ENCODE measurements at regions not wholly inside any gene's neighbourhood (a gene's known extent, or its start where the extent isn't known, plus 50 kb on each side); places are given as distances from the start of the nearest gene placed in this dataset.

DNA sequence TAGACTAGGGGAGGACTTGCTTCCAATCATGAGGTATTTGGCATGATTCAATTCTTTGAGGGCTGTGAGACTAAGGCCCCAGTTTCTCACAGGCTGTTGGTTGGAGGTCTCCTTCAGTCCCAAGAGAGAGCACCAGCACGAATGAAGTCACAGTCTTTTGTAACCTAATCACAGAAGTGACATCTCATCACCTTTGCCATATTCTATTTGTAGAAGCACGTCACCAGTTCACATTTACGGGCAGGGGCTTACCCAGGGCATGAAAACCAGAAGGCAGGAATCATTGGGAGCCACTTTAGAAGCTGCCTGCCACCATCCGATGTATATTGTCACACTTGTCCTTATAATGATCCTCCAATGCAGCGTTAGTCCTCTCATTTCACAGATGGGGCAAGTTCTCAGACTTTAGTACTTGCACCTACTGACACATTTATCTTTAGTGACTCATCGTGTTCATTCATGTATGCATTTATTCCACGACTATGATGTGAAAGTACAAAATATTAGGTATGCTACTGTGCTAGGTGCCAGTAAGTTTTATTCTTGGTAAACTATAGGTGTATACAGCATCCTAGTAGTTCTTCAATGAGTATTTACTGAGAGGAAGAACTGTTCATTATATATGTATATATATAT, 163.8 kb upstream of the PGRMC2 start:
- Histone ChIP-seq H3K4me3 (ENCODE audit: low read depth in 2 of 2, low read length in 2 of 2) (no peak overlapping the region), H3K9me3 (ENCODE audit: control insufficient read depth, insufficient read depth, low read depth, low read length) (no peaks in the 10 kb centered on the region), H3K4me1 (ENCODE audit: control insufficient read depth, insufficient read depth, low read length) (no peaks in the 10 kb centered on the region), H3K36me3 (ENCODE audit: control insufficient read depth, insufficient read depth, low read length) (no peaks in the 10 kb centered on the region), H3K27me3 (ENCODE audit: control insufficient read depth, insufficient read depth, low read length) (no peaks in the 10 kb centered on the region), H3K27ac (ENCODE audit: low read length) (no peak overlapping the region)
- POLR2A ChIA-PET = no interaction called here
- DNase-seq (ENCODE audit: low read depth, low spot score) = no peak
- intact Hi-C loops (cut with micrococcal nuclease; ENCODE audit: unreplicated experiment) = loop anchor here (5.0 to 10.0 kb wide), 2 partner anchors 101 to 353 kb away; partner anchors contain the start of gene JADE1
- ATAC-seq = no peak
- CTCF ChIA-PET = no interaction called here
- in situ Hi-C loops (cut with HindIII; ENCODE audit: low pct_unique_long_range_greater_than_20kb, low sequenced_read_pairs) = no loop called here
- no TSS peak for BruUV-seq (replicated peaks)
- TF ChIP-seq POLR2AphosphoS5 (IDR thresholded peaks at IDR 0.05; ENCODE audit: low read depth, low read length) = no peak
- no peak for TF ChIP-seq SIN3A (IDR thresholded peaks at IDR 0.05; ENCODE audit: borderline replicate concordance, insufficient read depth, low read depth, low read length)
- TF ChIP-seq TCF7L2 (IDR thresholded peaks at IDR 0.05; ENCODE audit: low read depth, low read length) = no peak
- TF ChIP-seq CTCF (IDR thresholded peaks at IDR 0.05) = no peak
- TF ChIP-seq REST (IDR thresholded peaks at IDR 0.05; ENCODE audit: insufficient read depth in 1 of 2, low read depth in 2 of 2, low read length in 1 of 2) = no peak

DNA sequence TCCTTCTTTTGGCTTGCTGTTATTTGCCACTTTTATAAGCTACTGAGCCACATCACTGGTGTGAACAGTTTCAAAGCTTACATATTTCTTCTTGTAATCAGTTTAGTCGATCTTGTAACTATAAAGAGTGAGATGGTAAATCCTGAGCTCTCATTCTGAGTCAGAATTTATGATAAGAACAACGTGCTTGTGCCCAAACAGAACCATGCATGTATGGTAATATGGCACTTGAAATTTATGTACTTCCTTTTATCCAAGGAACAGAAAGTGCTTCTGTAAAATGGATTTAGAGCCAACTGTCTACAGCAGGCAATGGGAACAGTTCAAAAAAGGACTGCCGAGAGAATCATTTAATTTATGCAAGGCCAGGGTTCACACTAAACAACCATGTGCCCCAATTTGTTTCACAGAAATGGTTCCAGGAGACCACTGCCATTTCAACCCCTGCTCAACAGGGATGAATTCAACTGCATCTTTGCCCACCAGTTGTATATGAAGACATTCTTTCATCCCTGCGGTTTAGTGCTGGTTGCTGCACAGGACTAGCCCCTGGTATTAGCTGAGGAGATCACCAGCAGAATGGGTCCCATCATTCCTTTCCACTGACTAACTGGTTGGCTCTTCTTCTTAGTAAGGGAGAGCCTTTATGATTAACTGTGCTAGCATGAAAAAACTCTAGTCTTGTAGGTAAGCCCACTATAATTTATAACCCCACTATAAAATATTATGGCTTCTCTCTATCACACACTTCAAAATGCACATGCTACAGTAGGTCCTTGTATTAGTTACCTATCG, 162.9 kb upstream of the PGRMC2 start:
- intact Hi-C loops (cut with micrococcal nuclease; ENCODE audit: unreplicated experiment) (loop anchor here (5.0 to 10.0 kb wide), 2 partner anchors 102 to 354 kb away; partner anchors contain the start of gene JADE1), in situ Hi-C loops (cut with HindIII; ENCODE audit: low pct_unique_long_range_greater_than_20kb, low sequenced_read_pairs) (no loop called here)
- ChIA-PET POLR2A (no interaction called here), CTCF (no interaction called here)
- Histone ChIP-seq H3K36me3 (ENCODE audit: control insufficient read depth, insufficient read depth, low read length) (no peaks in the 10 kb centered on the region), H3K4me3 (ENCODE audit: low read depth in 2 of 2, low read length in 2 of 2) (no peak overlapping the region), H3K9me3 (ENCODE audit: control insufficient read depth, insufficient read depth, low read depth, low read length) (no peaks in the 10 kb centered on the region), H3K27me3 (ENCODE audit: control insufficient read depth, insufficient read depth, low read length) (no peaks in the 10 kb centered on the region), H3K27ac (ENCODE audit: low read length) (no peak overlapping the region), H3K4me1 (ENCODE audit: control insufficient read depth, insufficient read depth, low read length) (no peaks in the 10 kb centered on the region)
- TF ChIP-seq TCF7L2 (IDR thresholded peaks at IDR 0.05; ENCODE audit: low read depth, low read length) = no peak
- no peak for TF ChIP-seq SIN3A (IDR thresholded peaks at IDR 0.05; ENCODE audit: borderline replicate concordance, insufficient read depth, low read depth, low read length)
- no peak for TF ChIP-seq CTCF (IDR thresholded peaks at IDR 0.05)
- no peak for TF ChIP-seq POLR2AphosphoS5 (IDR thresholded peaks at IDR 0.05; ENCODE audit: low read depth, low read length)
- no peak for TF ChIP-seq REST (IDR thresholded peaks at IDR 0.05; ENCODE audit: insufficient read depth in 1 of 2, low read depth in 2 of 2, low read length in 1 of 2)
- ATAC-seq = no peak
- BruUV-seq (replicated peaks) = no TSS peak
- DNase-seq (ENCODE audit: low read depth, low spot score) = no peak
